Bone marrow (tissue), 2 donors: ENCODE measurements at regions not wholly inside any gene's neighbourhood (a gene's known extent, or its start where the extent isn't known, plus 50 kb on each side); places are given as distances from the start of the nearest gene placed in this dataset.

Experiments
- DNase-seq, 2 donors: peaks; one replicate each; lab custom pipeline; 2025; lab: John Stamatoyannopoulos, UW

- no peak for DNase-seq
Measured at GRCh38 chr13:91167706-91168385, 179.6 kb upstream of the MIR17HG start.

DNA sequence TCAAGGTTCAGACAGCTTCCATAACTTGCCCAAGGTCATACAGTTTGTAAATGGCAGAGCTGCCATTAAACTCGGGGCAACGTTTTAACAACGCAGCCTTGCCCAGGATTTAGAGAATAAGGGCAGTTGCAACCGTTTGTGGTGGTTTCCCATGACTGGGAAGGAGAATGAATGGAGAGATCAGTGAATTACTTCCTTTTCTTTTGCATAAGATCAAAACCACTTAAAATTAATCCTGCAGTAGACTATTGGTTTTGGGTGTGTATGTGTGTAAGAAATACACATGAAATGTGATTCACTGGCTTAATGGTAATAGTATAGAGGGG, 179.1 kb upstream of the MIR17HG start:
- DNase-seq = no peak

- DNase-seq = no peak
Measured at GRCh38 chr13:91169321-91170050, 178.0 kb upstream of the MIR17HG start.

DNA sequence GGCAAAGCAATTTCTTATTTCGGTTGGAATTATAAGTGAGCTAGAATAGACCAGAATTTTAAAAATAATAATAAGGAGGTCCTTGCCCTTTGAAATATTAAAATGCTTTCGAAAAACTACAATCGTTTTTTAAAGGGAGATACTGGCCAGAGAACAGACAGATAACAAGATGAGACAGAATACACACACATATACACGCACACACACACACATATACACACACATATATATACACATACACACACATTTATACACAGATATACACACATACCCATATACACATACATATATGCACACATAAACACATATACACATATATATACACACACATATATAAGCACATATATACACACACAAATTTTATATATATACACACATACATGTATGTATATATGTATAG, 175.3 kb upstream of the MIR17HG start:
- no peak for DNase-seq

DNA sequence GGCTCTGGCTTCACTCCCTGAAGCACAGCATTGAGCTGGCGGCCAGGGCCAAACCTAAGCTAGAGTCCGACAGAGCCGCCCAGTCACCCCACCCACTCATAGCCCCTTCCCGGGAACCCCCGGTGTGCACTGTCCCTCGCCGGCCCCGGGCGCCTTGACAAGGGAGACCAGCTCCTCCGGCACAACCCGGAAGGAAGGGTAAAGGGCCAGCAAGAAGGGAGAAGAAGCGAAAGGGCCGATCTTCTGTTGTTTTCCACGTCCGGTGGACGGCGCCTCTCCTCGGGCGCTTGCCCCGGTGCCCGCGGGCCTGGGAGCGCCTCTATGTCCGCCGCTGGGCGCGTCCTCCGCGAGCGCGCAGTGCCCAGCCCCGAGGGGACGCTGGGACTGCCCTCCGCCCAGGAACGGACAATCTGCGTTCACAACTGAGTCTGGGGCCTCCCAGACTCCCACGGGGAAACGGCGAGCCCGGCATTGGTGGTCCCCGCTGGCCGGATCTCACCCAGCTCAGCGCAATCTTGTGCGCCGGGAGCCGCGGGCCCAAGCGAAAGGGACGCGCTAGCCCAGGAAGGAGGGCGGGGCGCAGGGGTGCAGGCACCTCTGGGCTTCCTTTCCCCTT, 172.5 kb upstream of the MIR17HG start:
- no peak for DNase-seq

- no peak for DNase-seq
Measured at GRCh38 chr13:91178099-91178498, 169.4 kb upstream of the MIR17HG start.

DNA sequence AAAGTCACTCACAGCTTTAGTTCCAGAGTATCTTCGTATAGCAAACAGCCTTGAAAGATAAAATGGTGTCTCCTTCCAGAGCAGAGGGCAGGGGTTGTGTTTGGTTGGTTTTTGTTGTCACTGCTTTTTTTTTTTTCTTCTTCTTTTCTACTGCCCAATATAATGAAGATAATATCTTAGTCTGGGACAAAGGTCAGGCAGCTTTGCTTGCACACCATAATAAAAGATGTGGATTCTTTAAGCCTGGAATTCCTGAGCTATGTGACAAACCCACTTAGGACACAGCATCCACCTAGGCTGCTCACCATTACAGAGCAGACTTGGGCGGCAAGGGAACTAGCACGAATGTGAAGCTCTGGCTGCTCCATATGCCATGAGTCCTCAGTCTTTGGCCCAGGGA, 165.6 kb upstream of the MIR17HG start:
- no peak for DNase-seq

DNA sequence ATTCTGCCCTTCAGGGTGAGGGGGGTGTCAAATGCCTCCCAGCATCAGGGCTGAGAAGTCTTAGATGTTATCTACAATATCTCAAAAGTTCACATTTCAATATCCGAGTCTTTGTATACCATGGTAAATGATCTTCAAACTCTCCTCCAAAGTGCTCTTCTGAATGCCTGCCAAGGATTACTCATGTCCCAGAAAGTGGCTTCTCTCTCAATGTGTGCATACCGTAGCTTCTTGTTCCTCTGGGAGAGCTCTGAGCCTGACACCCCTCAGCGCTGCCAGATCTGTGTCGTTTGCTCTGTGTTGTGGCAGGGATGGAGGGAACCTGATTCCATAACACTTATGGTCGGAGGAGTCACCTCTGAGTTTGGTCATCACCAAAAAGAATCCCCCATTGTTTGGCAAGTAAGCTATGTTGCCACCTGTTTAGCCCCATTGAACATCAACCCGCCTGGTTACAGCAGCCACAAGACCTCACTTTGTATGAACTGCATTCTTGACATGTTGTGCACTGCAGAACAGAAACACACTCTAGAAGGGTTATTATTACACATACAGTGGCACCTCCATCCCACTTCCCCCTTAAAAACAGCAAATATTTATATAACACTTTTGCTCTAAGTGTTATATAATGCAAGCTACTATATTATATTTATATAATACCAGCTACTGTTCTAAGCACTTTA, 163.1 kb upstream of the MIR17HG start:
- no peak for DNase-seq

DNA sequence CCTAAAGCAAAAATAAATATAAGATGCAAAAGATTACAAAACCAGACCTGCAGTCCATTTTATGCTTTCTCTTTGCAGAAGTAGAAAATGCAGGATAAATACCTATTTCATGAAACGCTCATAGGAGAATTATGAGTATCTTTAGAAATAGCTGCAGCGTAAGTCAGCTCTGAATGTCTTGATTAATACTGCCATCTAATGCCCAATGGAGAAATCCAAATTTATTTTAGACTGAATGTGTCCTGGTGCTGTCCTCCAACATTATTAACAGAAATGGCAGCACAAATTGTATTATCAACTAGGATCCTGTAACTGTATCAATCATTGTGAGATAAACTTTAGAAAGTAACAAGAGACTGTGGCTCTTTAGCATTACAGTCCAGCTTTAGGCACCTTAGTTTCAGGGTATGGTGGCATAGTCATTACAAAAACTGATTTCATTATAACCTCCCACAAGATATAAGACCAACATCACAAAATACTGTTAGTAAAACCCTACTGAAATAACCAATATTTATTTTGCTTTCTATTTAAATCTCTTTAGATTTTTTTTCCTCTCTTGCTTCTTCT, 162.1 kb upstream of the MIR17HG start:
- DNase-seq = peak in 1 of 2 donors; percentile 23

GRCh38 chr13:91187522-91187921, 160.0 kb upstream of the MIR17HG start:
- DNase-seq = no peak

GRCh38 chr13:91189506-91189905, 158.0 kb upstream of the MIR17HG start:
- no peak for DNase-seq

GRCh38 chr13:91193358-91193757, 154.1 kb upstream of the MIR17HG start:
- DNase-seq = no peak

DNA sequence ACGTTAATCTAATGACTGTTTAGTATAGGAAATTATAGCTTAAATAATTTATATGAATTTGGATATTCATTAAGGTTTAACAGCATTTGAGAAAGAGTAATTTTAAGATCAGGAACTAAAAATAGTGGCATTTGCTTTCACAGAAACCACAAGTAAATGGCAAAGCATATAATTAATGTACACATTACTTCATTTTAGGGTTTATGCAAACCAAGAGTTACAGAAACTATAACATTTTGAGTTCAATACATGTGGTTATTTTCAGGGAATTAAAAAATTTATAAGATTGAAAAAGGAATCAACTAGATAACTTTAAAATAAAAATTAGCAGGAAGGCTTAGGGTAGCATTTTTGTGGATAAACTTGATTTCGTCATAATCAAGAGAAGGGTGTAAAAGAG, 151.7 kb upstream of the MIR17HG start:
- no peak for DNase-seq

DNA sequence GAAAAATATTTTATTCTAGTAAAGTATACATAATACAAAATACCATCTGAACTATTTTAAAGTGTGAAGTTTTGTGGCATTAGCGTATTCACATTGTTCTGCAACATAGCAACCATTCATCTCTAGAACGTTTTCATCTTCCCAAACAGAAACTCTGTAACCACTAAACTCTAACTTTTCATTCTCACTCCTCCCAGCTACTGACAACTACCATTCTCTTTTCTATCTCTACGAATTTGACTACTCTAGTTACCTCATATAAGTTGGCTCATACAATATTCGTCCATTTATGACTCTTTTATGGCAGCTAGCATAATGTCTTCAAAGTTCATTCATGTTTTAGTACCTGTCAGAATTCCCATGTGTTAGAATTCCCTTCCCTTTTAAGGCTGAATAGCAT, 150.5 kb upstream of the MIR17HG start:
- DNase-seq = no peak

GRCh38 chr13:91199866-91200265, 147.6 kb upstream of the MIR17HG start:
- DNase-seq = no peak

- DNase-seq = no peak
Measured at GRCh38 chr13:91200486-91200885, 147.0 kb upstream of the MIR17HG start.

DNA sequence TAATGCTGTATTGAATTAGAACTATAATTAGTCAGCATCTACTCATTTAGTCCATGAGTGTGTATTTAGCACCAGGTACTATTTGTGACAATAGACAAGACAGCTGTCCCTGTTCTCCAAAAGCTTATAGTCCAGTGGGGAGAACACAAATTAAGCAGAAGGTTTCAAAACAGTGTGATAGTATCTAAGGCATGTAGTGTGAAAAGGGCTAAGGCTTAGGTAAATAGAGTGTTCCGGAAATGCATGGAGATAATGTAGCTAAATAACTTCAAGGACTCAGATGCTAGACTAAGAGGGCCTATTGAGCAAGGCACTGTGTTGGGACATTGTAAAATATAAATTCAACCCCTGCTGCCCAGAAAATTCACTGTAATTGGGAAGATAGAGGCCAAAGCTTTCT, 144.1 kb upstream of the MIR17HG start:
- no peak for DNase-seq

DNA sequence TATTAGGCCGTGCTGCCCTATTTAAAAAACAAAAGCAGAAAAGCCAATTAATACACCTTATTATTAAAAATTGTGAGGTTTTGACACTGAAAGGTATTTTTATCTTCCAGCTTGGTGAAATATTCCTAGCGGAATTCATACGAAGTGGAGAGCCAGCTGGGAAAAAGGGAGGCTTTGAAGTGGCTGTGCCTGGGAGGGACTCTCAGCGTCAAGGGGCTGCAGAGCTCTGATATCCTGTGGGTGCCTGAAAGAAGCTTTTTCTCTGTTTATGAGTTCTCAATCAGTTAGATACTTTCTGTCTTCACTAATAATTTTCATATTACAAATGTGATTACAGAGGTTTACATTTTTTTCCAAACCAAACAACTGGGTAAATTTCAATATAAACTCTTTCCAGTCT, 140.2 kb upstream of the MIR17HG start:
- no peak for DNase-seq

- no peak for DNase-seq
Measured at GRCh38 chr13:91211510-91211909, 136.0 kb upstream of the MIR17HG start.

DNA sequence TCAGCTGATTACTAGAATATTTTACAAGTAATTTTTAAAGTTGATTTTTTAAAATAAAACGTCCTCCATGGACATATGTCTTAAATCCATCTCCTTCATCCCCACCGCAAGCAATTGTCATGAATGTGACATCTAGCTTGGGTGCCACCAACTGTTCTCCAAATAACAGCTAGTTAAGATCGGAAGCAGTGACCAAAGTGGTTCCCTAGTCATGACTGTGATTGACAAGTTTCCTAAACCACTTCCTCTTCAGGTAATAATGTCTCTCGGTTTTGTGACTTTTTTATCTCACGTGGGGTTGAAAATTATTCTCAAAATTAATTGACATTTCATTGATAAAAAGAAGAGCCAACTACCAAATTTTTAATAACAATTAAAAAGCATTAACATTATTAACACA, 135.3 kb upstream of the MIR17HG start:
- DNase-seq = no peak

- peak in 1 of 2 donors; percentile 23 for DNase-seq
Measured at GRCh38 chr13:91214031-91214430, 133.5 kb upstream of the MIR17HG start.

- no peak for DNase-seq
Measured at GRCh38 chr13:91216928-91217700, 130.4 kb upstream of the MIR17HG start.
